Keratinocyte (primary cell): ENCODE measurements at regions not wholly inside any gene's neighbourhood (a gene's known extent, or its start where the extent isn't known, plus 50 kb on each side); places are given as distances from the start of the nearest gene placed in this dataset.

Experiments
- DNase-seq: peaks from one replicate; pipeline ENCODE4 v3.0.0-alpha.2; 2011; ENCODE audit warnings: low read depth, missing footprints, low spot score
- FAIRE-seq: peaks from 2 replicates; lab custom pipeline; 2011; peaks lifted over from hg19 to GRCh38; lab: Jason Lieb, UNC
- H2AFZ ChIP-seq: 2 replicates; pipeline ENCODE4 v1.6.0; 2012; ENCODE audit warnings: low read length, control low read depth, inconsistent platforms; ENCODE audit not compliant: control insufficient read depth
- H3K27ac ChIP-seq: 2 replicates; pipeline ENCODE4 v1.5.1; 2011; ENCODE audit warnings: low read length; ENCODE audit not compliant: control insufficient read depth, insufficient read depth
- H3K27me3 ChIP-seq: 3 replicates; pipeline ENCODE4 v1.6.0; 2011; ENCODE audit warnings: low read length; ENCODE audit not compliant: control insufficient read depth, insufficient read depth; ENCODE audit errors: extremely low read depth
- H3K36me3 ChIP-seq, 2 experiments: 2 replicates in 1 of 2; 3 replicates in 1 of 2; pipeline ENCODE4 v1.5.1; 2011; ENCODE audit warnings: low read length in 2 of 2, mild to moderate bottlenecking in 1 of 2; ENCODE audit not compliant: control insufficient read depth in 2 of 2, insufficient read depth in 2 of 2; ENCODE audit errors: extremely low read depth in 1 of 2
- H3K4me1 ChIP-seq: 3 replicates; pipeline ENCODE4 v1.5.1; 2011; ENCODE audit warnings: low read length; ENCODE audit not compliant: control insufficient read depth, insufficient read depth; ENCODE audit errors: extremely low read depth
- H3K4me2 ChIP-seq: 3 replicates; pipeline ENCODE4 v1.6.0; 2011; ENCODE audit warnings: low read depth, low read length; ENCODE audit not compliant: control insufficient read depth, insufficient read depth; ENCODE audit errors: extremely low read depth
- H3K4me3 ChIP-seq, 3 experiments: fragments of 200-600 bp in 1 of 3; sonication (generic) in 1 of 3; 2 replicates in 2 of 3; 3 replicates in 1 of 3; pipeline ENCODE4 v1.5.1; 2011 to 2016; ENCODE audit warnings: low read length in 3 of 3, mild to moderate bottlenecking in 3 of 3, control low read depth in 2 of 3, inconsistent platforms in 1 of 3, low read depth in 1 of 3, mixed read lengths in 1 of 3, mixed run types in 1 of 3, moderate library complexity in 1 of 3; ENCODE audit not compliant: control insufficient read depth in 2 of 3, insufficient read depth in 2 of 3; ENCODE audit errors: extremely low read depth in 1 of 3
- H3K79me2 ChIP-seq: 2 replicates; pipeline ENCODE4 v1.6.0; 2012; ENCODE audit warnings: low read length; ENCODE audit not compliant: control insufficient read depth, insufficient read depth
- H3K9ac ChIP-seq: 3 replicates; pipeline ENCODE4 v1.6.0; 2011; ENCODE audit warnings: low read length; ENCODE audit not compliant: control insufficient read depth, insufficient read depth; ENCODE audit errors: extremely low read depth
- H3K9me1 ChIP-seq: 3 replicates; pipeline ENCODE4 v1.6.0; 2011; ENCODE audit warnings: low read length; ENCODE audit not compliant: control insufficient read depth, insufficient read depth; ENCODE audit errors: extremely low read depth
- H3K9me3 ChIP-seq: 2 replicates; pipeline ENCODE4 v1.5.1; 2012; ENCODE audit warnings: low read depth, low read length; ENCODE audit not compliant: control insufficient read depth
- H4K20me1 ChIP-seq: 3 replicates; pipeline ENCODE4 v1.6.0; 2011; ENCODE audit warnings: low read length; ENCODE audit not compliant: control insufficient read depth, insufficient read depth; ENCODE audit errors: extremely low read depth
- CTCF ChIP-seq, 3 experiments: IDR thresholded peaks in 1 of 3; conservative IDR thresholded peaks in 1 of 3; optimal IDR thresholded peaks in 1 of 3; 2 replicates in 2 of 3; 3 replicates in 1 of 3; pipeline versions ENCODE3 to v1.5.1; 2011; ENCODE audit warnings: low read length in 3 of 3, mild to moderate bottlenecking in 3 of 3, moderate library complexity in 2 of 3, control low read depth in 1 of 3, inconsistent platforms in 1 of 3; ENCODE audit not compliant: insufficient read depth in 2 of 3; ENCODE audit errors: extremely low read depth in 1 of 3
- EZH2 ChIP-seq: IDR thresholded peaks from one replicate; pipeline ENCODE4 v1.6.1; 2012; ENCODE audit warnings: inconsistent platforms, mild to moderate bottlenecking, low read length, moderate library complexity
- dilution Hi-C: fragments of 300-500 bp; cut with MboI; formaldehyde crosslinking; loops from one replicate; pipeline ENCODE4 v1.7.0; 2020; ENCODE audit warnings: low sequenced_read_pairs; ENCODE audit not compliant: extremely low pct_ligation_motif_present

GRCh38 chr5:2560435-2560834 is 191.0 kb downstream of the IRX2 start:
- no peaks in the 10 kb centered on the region for H4K20me1 ChIP-seq
- H3K4me1 ChIP-seq: no peaks in the 10 kb centered on the region
- H3K36me3 ChIP-seq: no peaks in the 10 kb centered on the region
- H3K27me3 ChIP-seq: no peaks in the 10 kb centered on the region
- no peaks in the 10 kb centered on the region for H3K9me3 ChIP-seq
- dilution Hi-C loops: no loop called here
- TF ChIP-seq EZH2: no peak
- no peak for TF ChIP-seq CTCF (optimal IDR thresholded peaks at IDR 0.05 in 1 of 3, IDR thresholded peaks at IDR 0.05 in 1 of 3, conservative IDR thresholded peaks at IDR 0.05 in 1 of 3; ENCODE audit: extremely low read depth in 1 of 3, insufficient read depth in 2 of 3, low read length in 3 of 3)
- DNase-seq: no peak
- H3K4me3 ChIP-seq: no peak overlapping the region
- no peak overlapping the region for H3K27ac ChIP-seq
- no peaks in the 10 kb centered on the region for H3K79me2 ChIP-seq
- H3K9me1 ChIP-seq: no peaks in the 10 kb centered on the region
- H3K9ac ChIP-seq: no peak overlapping the region
- H2AFZ ChIP-seq: no peak overlapping the region
- H3K4me2 ChIP-seq: no peak overlapping the region
- no peak for FAIRE-seq

GRCh38 chr5:2557435-2557834 is 194.0 kb downstream of the IRX2 start:
- dilution Hi-C loops: no loop called here

More at GRCh38 chr5:2557435-2557834, 194.0 kb downstream of the IRX2 start:
- H3K36me3 ChIP-seq: no peaks in the 10 kb centered on the region
- no peaks in the 10 kb centered on the region for H4K20me1 ChIP-seq
- no peak for FAIRE-seq
- H3K9ac ChIP-seq: no peak overlapping the region
- H3K4me1 ChIP-seq: no peaks in the 10 kb centered on the region
- H3K9me3 ChIP-seq: peaks cover 2% of the 10 kb centered on the region
- no peak overlapping the region for H3K27ac ChIP-seq
- H3K9me1 ChIP-seq: no peaks in the 10 kb centered on the region
- no peak overlapping the region for H3K4me2 ChIP-seq
- no peaks in the 10 kb centered on the region for H3K79me2 ChIP-seq
- no peak overlapping the region for H2AFZ ChIP-seq
- TF ChIP-seq EZH2: no peak
- no peak for TF ChIP-seq CTCF (optimal IDR thresholded peaks at IDR 0.05 in 1 of 3, IDR thresholded peaks at IDR 0.05 in 1 of 3, conservative IDR thresholded peaks at IDR 0.05 in 1 of 3; ENCODE audit: extremely low read depth in 1 of 3, insufficient read depth in 2 of 3, low read length in 3 of 3)
- H3K27me3 ChIP-seq: no peaks in the 10 kb centered on the region
- H3K4me3 ChIP-seq: no peak overlapping the region
- no peak for DNase-seq
